Chondrocyte (in vitro differentiated cells): ENCODE measurements at regions not wholly inside any gene's neighbourhood (a gene's known extent, or its start where the extent isn't known, plus 50 kb on each side); places are given as distances from the start of the nearest gene placed in this dataset.
"Not testable (repeated sequence)": the region's sequence is repeated elsewhere in the genome, so short reads cannot be mapped to it uniquely, and the experiment has no call there.

Experiments used
- DNase-seq: peaks from one replicate; pipeline ENCODE4 v3.0.0; 2021; ENCODE audit warnings: mixed read lengths, low spot score
- H3K27ac Mint-ChIP-seq: one replicate; pipeline ENCODE4 v1.8.0; 2021; ENCODE audit warnings: mild to moderate bottlenecking, moderate library complexity, mixed read lengths; ENCODE audit not compliant: unreplicated experiment
- H3K27me3 Mint-ChIP-seq: 2 replicates; pipeline ENCODE4 v1.8.0; 2021; ENCODE audit warnings: low read depth, mixed read lengths
- H3K36me3 Mint-ChIP-seq: 2 replicates; pipeline ENCODE4 v1.8.0; 2021; ENCODE audit warnings: low read depth, mixed read lengths
- H3K4me1 Mint-ChIP-seq: 2 replicates; pipeline ENCODE4 v1.8.0; 2021; ENCODE audit warnings: low read depth, mild to moderate bottlenecking, mixed read lengths
- H3K4me3 Mint-ChIP-seq: one replicate; pipeline ENCODE4 v1.8.0; 2021; ENCODE audit warnings: mild to moderate bottlenecking, moderate library complexity, mixed read lengths; ENCODE audit not compliant: unreplicated experiment
- H3K9me3 Mint-ChIP-seq: 2 replicates; pipeline ENCODE4 v1.8.0; 2021; ENCODE audit warnings: low read depth, mixed read lengths
- TF ChIP-seq, protein P1 (sequence below): fragments of 200-600 bp; sonication (generic); IDR thresholded peaks from 2 replicates; pipeline ENCODE4 v1.5.0; 2021; ENCODE audit warnings: antibody characterized with exemption, mild to moderate bottlenecking, moderate library complexity

DNA sequence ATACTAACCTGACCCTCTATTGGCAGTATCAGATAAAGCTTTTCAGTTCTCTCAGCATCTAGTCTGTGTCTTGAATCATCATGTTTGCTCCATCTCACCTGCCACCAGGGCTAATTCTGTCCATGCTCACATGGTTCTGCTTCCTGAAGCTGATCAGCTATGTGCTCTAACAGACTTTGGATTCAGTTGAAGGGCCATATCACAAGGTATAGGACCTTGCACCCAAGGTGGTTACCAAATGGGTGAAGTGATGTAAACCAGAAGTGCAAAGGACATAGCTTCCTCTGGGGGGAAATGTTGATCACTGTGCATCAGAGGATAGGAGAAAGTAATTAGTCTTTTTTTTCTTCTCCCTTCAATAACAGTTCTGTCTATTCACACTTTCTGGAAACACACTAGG, 417.0 kb upstream of the ANO5 start:
- no peak for DNase-seq
- Mint-ChIP-seq H3K27ac (no peak overlapping the region), H3K36me3 (no peaks in the 10 kb centered on the region), H3K27me3 (no peaks in the 10 kb centered on the region), H3K9me3 (peaks cover 8% of the 10 kb centered on the region), H3K4me3 (no peak overlapping the region), H3K4me1 (no peaks in the 10 kb centered on the region)
- TF ChIP-seq, protein P1, sequence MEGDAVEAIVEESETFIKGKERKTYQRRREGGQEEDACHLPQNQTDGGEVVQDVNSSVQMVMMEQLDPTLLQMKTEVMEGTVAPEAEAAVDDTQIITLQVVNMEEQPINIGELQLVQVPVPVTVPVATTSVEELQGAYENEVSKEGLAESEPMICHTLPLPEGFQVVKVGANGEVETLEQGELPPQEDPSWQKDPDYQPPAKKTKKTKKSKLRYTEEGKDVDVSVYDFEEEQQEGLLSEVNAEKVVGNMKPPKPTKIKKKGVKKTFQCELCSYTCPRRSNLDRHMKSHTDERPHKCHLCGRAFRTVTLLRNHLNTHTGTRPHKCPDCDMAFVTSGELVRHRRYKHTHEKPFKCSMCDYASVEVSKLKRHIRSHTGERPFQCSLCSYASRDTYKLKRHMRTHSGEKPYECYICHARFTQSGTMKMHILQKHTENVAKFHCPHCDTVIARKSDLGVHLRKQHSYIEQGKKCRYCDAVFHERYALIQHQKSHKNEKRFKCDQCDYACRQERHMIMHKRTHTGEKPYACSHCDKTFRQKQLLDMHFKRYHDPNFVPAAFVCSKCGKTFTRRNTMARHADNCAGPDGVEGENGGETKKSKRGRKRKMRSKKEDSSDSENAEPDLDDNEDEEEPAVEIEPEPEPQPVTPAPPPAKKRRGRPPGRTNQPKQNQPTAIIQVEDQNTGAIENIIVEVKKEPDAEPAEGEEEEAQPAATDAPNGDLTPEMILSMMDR: no peak

DNA sequence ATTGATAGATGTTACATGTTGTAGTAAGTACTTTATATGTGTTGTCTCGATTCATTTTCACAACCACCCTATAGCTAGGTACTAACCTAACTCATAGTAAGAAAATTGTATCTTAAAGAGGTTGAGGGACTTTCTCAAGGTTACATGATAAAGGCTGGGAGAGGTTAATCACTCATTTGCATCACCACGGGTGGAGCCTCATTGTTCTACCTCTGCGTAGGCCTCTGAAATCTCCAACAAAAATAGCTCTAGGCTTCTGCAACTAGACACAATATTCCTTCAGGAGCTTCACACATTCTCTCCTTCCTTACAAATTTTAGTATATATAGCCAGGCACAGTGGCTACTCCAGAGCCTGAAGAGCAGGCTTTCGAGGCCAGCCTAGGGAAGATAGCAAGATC, 408.9 kb upstream of the ANO5 start:
- H3K9me3 Mint-ChIP-seq: peaks cover 6% of the 10 kb centered on the region
- no peaks in the 10 kb centered on the region for H3K4me1 Mint-ChIP-seq
- no peak overlapping the region for H3K4me3 Mint-ChIP-seq
- H3K27me3 Mint-ChIP-seq: no peaks in the 10 kb centered on the region
- H3K36me3 Mint-ChIP-seq: no peaks in the 10 kb centered on the region
- TF ChIP-seq, protein P1: no peak
- DNase-seq: no peak
- H3K27ac Mint-ChIP-seq: no peak overlapping the region

DNA sequence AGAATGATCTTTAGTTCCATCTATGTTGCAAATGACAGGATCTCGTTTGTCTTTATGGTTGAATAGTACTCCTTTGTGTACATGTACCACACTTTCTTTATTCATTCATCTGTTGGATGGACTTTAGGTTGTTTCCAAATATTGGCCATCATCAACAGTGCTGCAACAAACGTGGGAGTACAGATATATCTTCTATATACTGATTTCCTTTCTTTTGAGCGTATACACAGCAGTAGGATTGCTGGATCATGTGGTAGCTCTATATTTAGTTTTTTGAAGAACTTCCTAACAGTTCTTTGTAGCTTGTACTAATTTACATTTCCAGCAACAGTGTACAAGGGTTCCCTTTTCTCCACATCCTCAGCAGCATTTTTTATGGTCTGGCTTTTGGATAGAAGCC, 407.5 kb upstream of the ANO5 start:
- H3K9me3 Mint-ChIP-seq: peaks cover 16% of the 10 kb centered on the region
- no peak overlapping the region for H3K4me3 Mint-ChIP-seq
- H3K27me3 Mint-ChIP-seq: no peaks in the 10 kb centered on the region

DNA sequence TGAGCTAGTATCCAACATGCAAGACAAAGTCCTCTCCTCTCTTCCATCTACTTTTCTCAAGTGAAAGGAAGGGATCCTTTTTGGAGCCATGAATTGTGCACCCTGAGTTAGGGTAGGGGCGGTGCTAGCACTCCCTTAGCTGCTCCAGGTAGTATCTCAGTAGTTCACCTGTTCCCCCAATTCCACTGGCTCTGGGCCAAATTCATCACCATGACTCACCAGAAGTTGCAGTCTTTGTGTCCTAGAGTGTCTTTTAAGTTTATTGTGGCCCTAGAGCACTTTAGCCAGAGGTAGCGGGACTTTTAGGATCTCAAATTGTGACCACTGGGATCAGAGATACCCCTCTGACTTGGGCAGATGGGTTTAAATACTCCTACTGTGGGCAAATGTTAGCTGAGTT, 398.6 kb upstream of the ANO5 start:
- peaks cover 17% of the 10 kb centered on the region for H3K9me3 Mint-ChIP-seq
- H3K4me1 Mint-ChIP-seq: no peaks in the 10 kb centered on the region
- TF ChIP-seq, protein P1: no peak
- DNase-seq: no peak
- no peaks in the 10 kb centered on the region for H3K36me3 Mint-ChIP-seq
- H3K4me3 Mint-ChIP-seq: no peak overlapping the region
- H3K27ac Mint-ChIP-seq: no peak overlapping the region
- no peaks in the 10 kb centered on the region for H3K27me3 Mint-ChIP-seq

More for the DNA sequence above, 407.5 kb upstream of the ANO5 start:
- H3K27ac Mint-ChIP-seq: no peak overlapping the region
- no peak for DNase-seq
- H3K4me1 Mint-ChIP-seq: no peaks in the 10 kb centered on the region
- no peaks in the 10 kb centered on the region for H3K36me3 Mint-ChIP-seq
- TF ChIP-seq, protein P1: no peak

DNA sequence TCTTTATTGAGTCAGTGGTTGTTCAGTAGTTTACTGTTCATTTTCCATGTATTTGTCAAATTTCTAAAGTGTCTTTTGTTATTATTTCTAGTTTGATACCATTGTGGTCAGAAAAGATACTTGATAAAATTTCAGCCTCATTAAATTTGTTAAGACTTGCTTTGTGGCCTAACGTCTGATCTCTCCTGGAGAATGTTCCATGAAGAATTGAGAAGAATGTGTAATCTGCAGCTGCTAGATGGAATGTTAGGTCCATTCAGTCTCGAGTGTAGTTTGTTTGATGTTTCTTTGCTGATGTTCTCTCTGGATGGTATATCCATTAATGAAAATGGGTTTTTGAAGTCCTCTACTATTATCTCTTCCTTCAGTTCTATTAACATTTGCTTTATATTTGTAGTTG, 394.7 kb upstream of the ANO5 start:
- Mint-ChIP-seq H3K4me3 (no peak overlapping the region), H3K9me3 (peaks cover 9% of the 10 kb centered on the region), H3K36me3 (no peaks in the 10 kb centered on the region), H3K27ac (no peak overlapping the region), H3K4me1 (no peaks in the 10 kb centered on the region), H3K27me3 (no peaks in the 10 kb centered on the region)
- TF ChIP-seq, protein P1: no peak
- no peak for DNase-seq

DNA sequence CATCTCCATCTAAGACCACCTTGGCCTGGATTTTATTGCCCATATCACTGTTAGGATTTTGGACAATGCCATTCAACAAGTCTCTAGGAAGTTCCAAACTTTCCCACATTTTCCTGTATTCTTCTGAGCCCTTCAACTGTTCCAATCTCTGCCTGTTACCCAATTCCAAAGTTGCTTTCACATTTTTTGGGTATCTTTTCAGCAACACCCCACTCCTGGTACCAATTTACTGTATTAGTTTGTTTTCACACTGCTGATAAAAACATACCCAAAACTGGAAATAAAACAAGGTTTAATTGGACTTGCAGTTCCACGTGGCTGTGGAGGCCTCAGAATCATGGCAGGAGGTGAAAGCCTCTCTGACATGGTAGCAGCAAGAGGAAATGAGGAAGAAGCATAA, 388.4 kb upstream of the ANO5 start:
- not testable (repeated sequence) for DNase-seq, H3K27ac Mint-ChIP-seq, H3K4me1 Mint-ChIP-seq, H3K4me3 Mint-ChIP-seq, H3K27me3 Mint-ChIP-seq, H3K36me3 Mint-ChIP-seq
- peaks cover 15% of the 10 kb centered on the region for H3K9me3 Mint-ChIP-seq
